AML-193 (cell line): ENCODE measurements at regions not wholly inside any gene's neighbourhood (a gene's known extent, or its start where the extent isn't known, plus 50 kb on each side); places are given as distances from the start of the nearest gene placed in this dataset.
"Not testable (repeated sequence)": the region's sequence is repeated elsewhere in the genome, so short reads cannot be mapped to it uniquely, and the experiment has no call there.

Experiments
- DNase-seq, 2 experiments: peaks; one replicate each; lab custom pipeline; 2025; lab: John Stamatoyannopoulos, UW

GRCh38 chr3:168976969-168977368 lies 686.5 kb downstream of the MECOM start:
- no peak for DNase-seq

- no peak for DNase-seq
These were observed 687.9 kb downstream of the MECOM start for GRCh38 chr3:168975576-168975975.

GRCh38 chr3:168974617-168975403 lies 688.7 kb downstream of the MECOM start:
- DNase-seq, result no peak

GRCh38 chr3:168973897-168974296 lies 689.6 kb downstream of the MECOM start:
- no peak for DNase-seq

- DNase-seq, result no peak
These were observed 690.3 kb downstream of the MECOM start for GRCh38 chr3:168973206-168973605.

- DNase-seq, result no peak
These were observed 694.9 kb downstream of the MECOM start for GRCh38 chr3:168968609-168969008.

GRCh38 chr3:168964736-168965135 lies 698.8 kb downstream of the MECOM start:
- DNase-seq, result no peak

- no peak for DNase-seq
These were observed 702.2 kb downstream of the MECOM start for GRCh38 chr3:168961271-168961670.

- DNase-seq, result no peak
These were observed 703.8 kb downstream of the MECOM start for GRCh38 chr3:168959731-168960130.

- no peak for DNase-seq
These were observed 705.0 kb downstream of the MECOM start for GRCh38 chr3:168958466-168958865.

GRCh38 chr3:168956076-168956475 lies 707.4 kb downstream of the MECOM start:
- DNase-seq, result no peak

- DNase-seq, result peak in 1 of 2 experiments; percentile 4
These were observed 711.0 kb downstream of the MECOM start for GRCh38 chr3:168952551-168952950.

- no peak for DNase-seq
These were observed 711.6 kb downstream of the MECOM start for GRCh38 chr3:168951884-168952283.

- no peak for DNase-seq
These were observed 712.1 kb downstream of the MECOM start for GRCh38 chr3:168951368-168951767.

GRCh38 chr3:168950622-168951021 lies 712.9 kb downstream of the MECOM start:
- DNase-seq, result no peak

GRCh38 chr3:168939651-168940238 lies 723.8 kb downstream of the MECOM start:
- no peak for DNase-seq

- no peak for DNase-seq
These were observed 729.9 kb downstream of the MECOM start for GRCh38 chr3:168933614-168934013.

- DNase-seq, result not testable (repeated sequence)
These were observed 733.5 kb downstream of the MECOM start for GRCh38 chr3:168929997-168930396.

GRCh38 chr3:168926426-168926825 lies 737.1 kb downstream of the MECOM start:
- DNase-seq, result no peak

GRCh38 chr3:168925568-168925967 lies 737.9 kb downstream of the MECOM start:
- no peak for DNase-seq

- no peak for DNase-seq
These were observed 748.9 kb downstream of the MECOM start for GRCh38 chr3:168914662-168915061.

- DNase-seq, result no peak
These were observed 754.3 kb downstream of the MECOM start for GRCh38 chr3:168909260-168909659.

GRCh38 chr3:168895419-168895818 lies 768.1 kb downstream of the MECOM start:
- DNase-seq, result no peak

- no peak for DNase-seq
These were observed 769.3 kb downstream of the MECOM start for GRCh38 chr3:168894214-168894613.
